ENCODE measurements at regions not wholly inside any gene's neighbourhood (a gene's known extent, or its start where the extent isn't known, plus 50 kb on each side); places are given as distances from the start of the nearest gene placed in this dataset.

GRCh38 chr22:47367993-47368945, 605.8 kb downstream of the TBC1D22A start:
- Histone ChIP-seq H3K4me2 (ENCODE audit: low read depth, low read length) (no peak overlapping the region), H3K79me2 (ENCODE audit: insufficient read depth, low read length) (no peaks in the 10 kb centered on the region), H4K20me1 (ENCODE audit: insufficient read depth, low read length) (no peaks in the 10 kb centered on the region), H3K9me3 (ENCODE audit: low read length) (no peaks in the 10 kb centered on the region), H3K27ac (ENCODE audit: extremely low read length, insufficient read depth, low read length) (no peak overlapping the region), H3K4me3 (replicated peaks in 1 of 3; ENCODE audit: insufficient read depth in 1 of 3, low read depth in 2 of 3, low read length in 3 of 3) (no peak overlapping the region), H3K4me1 (ENCODE audit: insufficient read depth, low read length) (no peaks in the 10 kb centered on the region), H3K36me3 (replicated peaks in 1 of 2; ENCODE audit: control insufficient read depth in 1 of 2, insufficient read depth in 2 of 2, low read length in 2 of 2) (no peaks in the 10 kb centered on the region), H2AFZ (ENCODE audit: low read length) (no peak overlapping the region), H3K27me3 (ENCODE audit: control insufficient read depth in 1 of 2, insufficient read depth in 2 of 2, low read length in 2 of 2) (peaks cover 5 to 56% of the 10 kb centered on the region in 2 experiments; a peak in 3 of 5 replicates), H3K9ac (ENCODE audit: insufficient read depth, low read depth, low read length) (no peak overlapping the region)
- in situ Hi-C loops (cut with HindIII; ENCODE audit: extremely low pct_ligation_motif_present, low pct_unique_long_range_greater_than_20kb) (no loop called here), intact Hi-C loops (cut with micrococcal nuclease; ENCODE audit: unreplicated experiment) (no loop called here)
- ATAC-seq (no peak), DNase-seq (ENCODE audit: low spot score) (no peak), FAIRE-seq (no peak)
- POLR2A ChIA-PET: no interaction called here
- CTCF ChIA-PET (ENCODE audit: low intra/inter-chr PET ratio, low total read pairs): no interaction called here
- no TSS peak for BruUV-seq (replicated peaks)
- 20% methylated on average over 13 of the region's 21 CpGs for WGBS (ENCODE audit: low lambda C conversion rate)
- TF ChIP-seq MED8 (CRISPR knock-in tag; IDR thresholded peaks at IDR 0.05; ENCODE audit: insufficient replicate concordance) (no peak), JDP2 (CRISPR knock-in tag; IDR thresholded peaks at IDR 0.05; ENCODE audit: borderline replicate concordance) (no peak), HOXA3 (CRISPR knock-in tag; IDR thresholded peaks at IDR 0.05) (no peak), AFF4 (CRISPR knock-in tag; IDR thresholded peaks at IDR 0.05) (no peak), SYNCRIP (IDR thresholded peaks at IDR 0.05; ENCODE audit: insufficient read depth, low read depth, low read length) (no peak), ELF1 (CRISPR knock-in tag; IDR thresholded peaks at IDR 0.05) (no peak), FOSL1 (CRISPR knock-in tag; IDR thresholded peaks at IDR 0.05; ENCODE audit: borderline replicate concordance) (no peak), TAF1 (CRISPR knock-in tag; IDR thresholded peaks at IDR 0.05) (no peak)
- TF ChIP-seq, protein P1, sequence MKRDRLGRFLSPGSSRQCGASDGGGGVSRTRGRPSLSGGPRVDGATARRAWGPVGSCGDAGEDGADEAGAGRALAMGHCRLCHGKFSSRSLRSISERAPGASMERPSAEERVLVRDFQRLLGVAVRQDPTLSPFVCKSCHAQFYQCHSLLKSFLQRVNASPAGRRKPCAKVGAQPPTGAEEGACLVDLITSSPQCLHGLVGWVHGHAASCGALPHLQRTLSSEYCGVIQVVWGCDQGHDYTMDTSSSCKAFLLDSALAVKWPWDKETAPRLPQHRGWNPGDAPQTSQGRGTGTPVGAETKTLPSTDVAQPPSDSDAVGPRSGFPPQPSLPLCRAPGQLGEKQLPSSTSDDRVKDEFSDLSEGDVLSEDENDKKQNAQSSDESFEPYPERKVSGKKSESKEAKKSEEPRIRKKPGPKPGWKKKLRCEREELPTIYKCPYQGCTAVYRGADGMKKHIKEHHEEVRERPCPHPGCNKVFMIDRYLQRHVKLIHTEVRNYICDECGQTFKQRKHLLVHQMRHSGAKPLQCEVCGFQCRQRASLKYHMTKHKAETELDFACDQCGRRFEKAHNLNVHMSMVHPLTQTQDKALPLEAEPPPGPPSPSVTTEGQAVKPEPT (CRISPR knock-in tag; IDR thresholded peaks at IDR 0.05; ENCODE audit: low read depth): no peak
- TF ChIP-seq, protein P2, sequence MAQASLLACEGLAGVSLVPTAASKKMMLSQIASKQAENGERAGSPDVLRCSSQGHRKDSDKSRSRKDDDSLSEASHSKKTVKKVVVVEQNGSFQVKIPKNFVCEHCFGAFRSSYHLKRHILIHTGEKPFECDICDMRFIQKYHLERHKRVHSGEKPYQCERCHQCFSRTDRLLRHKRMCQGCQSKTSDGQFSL (CRISPR knock-in tag; IDR thresholded peaks at IDR 0.05): no peak
- TF ChIP-seq, protein P3, sequence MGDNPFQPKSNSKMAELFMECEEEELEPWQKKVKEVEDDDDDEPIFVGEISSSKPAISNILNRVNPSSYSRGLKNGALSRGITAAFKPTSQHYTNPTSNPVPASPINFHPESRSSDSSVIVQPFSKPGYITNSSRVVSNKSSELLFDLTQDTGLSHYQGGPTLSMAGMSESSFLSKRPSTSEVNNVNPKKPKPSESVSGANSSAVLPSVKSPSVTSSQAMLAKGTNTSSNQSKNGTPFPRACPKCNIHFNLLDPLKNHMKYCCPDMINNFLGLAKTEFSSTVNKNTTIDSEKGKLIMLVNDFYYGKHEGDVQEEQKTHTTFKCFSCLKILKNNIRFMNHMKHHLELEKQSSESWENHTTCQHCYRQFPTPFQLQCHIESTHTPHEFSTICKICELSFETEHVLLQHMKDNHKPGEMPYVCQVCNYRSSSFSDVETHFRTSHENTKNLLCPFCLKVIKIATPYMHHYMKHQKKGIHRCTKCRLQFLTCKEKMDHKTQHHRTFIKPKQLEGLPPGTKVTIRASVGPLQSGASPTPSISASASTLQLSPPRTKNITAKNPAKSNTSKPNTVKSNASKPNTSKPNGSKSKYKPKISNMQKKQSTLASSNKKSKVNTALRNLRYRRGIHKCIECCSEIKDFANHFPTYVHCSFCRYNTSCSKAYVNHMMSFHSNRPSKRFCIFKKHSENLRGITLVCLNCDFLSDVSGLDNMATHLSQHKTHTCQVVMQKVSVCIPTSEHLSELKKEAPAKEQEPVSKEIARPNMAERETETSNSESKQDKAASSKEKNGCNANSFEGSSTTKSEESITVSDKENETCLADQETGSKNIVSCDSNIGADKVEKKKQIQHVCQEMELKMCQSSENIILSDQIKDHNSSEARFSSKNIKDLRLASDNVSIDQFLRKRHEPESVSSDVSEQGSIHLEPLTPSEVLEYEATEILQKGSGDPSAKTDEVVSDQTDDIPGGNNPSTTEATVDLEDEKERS (CRISPR knock-in tag; IDR thresholded peaks at IDR 0.05): no peak

Measured in HepG2 (cell line).